ENCODE measurements at regions not wholly inside any gene's neighbourhood (a gene's known extent, or its start where the extent isn't known, plus 50 kb on each side); places are given as distances from the start of the nearest gene placed in this dataset.

DNA sequence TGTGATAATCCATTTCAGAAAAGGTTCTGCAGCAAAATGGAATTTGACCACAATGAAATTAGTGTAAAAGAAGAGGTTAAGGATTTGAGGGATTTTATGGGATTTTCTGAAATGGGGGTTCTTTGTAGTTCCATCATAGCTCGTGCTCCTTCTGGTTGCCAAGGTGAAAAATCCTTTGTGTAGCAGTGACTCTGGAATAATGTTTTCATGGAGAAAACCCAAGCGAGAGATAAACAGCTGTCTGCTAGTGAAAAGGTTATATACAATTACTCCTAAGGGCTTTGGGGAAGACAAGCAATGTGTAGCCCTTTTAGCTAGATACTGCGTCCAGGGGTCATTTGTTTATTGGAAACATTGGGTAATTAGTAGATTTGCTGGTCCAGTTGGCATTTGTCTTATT lies 453.2 kb upstream of the DEPDC1 start:
- no peak overlapping the region for H3K27ac ChIP-seq
- H3K4me3 ChIP-seq = no peak overlapping the region
- DNase-seq (ENCODE audit: low spot score) = no peak
- TF ChIP-seq, protein P1, sequence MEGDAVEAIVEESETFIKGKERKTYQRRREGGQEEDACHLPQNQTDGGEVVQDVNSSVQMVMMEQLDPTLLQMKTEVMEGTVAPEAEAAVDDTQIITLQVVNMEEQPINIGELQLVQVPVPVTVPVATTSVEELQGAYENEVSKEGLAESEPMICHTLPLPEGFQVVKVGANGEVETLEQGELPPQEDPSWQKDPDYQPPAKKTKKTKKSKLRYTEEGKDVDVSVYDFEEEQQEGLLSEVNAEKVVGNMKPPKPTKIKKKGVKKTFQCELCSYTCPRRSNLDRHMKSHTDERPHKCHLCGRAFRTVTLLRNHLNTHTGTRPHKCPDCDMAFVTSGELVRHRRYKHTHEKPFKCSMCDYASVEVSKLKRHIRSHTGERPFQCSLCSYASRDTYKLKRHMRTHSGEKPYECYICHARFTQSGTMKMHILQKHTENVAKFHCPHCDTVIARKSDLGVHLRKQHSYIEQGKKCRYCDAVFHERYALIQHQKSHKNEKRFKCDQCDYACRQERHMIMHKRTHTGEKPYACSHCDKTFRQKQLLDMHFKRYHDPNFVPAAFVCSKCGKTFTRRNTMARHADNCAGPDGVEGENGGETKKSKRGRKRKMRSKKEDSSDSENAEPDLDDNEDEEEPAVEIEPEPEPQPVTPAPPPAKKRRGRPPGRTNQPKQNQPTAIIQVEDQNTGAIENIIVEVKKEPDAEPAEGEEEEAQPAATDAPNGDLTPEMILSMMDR (IDR thresholded peaks at IDR 0.05) = no peak

- DNase-seq (ENCODE audit: low spot score) = no peak
- no peak overlapping the region for H3K4me3 ChIP-seq
- TF ChIP-seq, protein P1 (IDR thresholded peaks at IDR 0.05) = no peak
- H3K27ac ChIP-seq = no peak overlapping the region
These were observed 456.4 kb upstream of the DEPDC1 start for GRCh38 chr1:68953311-68953710.

DNA sequence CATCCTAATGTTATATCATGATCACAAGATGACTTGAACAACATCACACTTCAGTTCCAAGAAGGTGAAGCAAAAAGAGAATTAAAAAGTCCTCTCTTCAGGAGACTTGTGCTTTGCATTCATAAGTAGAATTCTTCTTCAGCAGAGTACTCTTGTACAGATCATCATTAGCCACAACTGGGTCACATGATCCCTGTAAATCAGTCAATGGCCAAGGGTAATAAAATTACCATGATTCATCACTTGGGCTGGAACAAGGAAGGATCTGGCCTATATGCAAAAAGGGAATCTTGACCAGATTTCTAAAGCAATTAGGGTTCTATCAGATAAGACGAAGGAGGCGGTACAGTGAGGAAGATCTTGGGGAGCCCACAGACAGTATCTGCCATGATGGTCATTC lies 458.0 kb upstream of the DEPDC1 start:
- H3K4me3 ChIP-seq = no peak overlapping the region
- no peak for DNase-seq (ENCODE audit: low spot score)
- TF ChIP-seq, protein P1 (IDR thresholded peaks at IDR 0.05) = no peak
- no peak overlapping the region for H3K27ac ChIP-seq

- Histone ChIP-seq H3K27ac (no peak overlapping the region), H3K4me3 (no peak overlapping the region)
- TF ChIP-seq, protein P1 (IDR thresholded peaks at IDR 0.05) = no peak
- no peak for DNase-seq (ENCODE audit: low spot score)
These were observed 458.5 kb upstream of the DEPDC1 start for GRCh38 chr1:68955424-68955823.

GRCh38 chr1:68958958-68959357 lies 462.1 kb upstream of the DEPDC1 start:
- H3K4me3 ChIP-seq = no peak overlapping the region
- no peak overlapping the region for H3K27ac ChIP-seq
- TF ChIP-seq, protein P1 (IDR thresholded peaks at IDR 0.05) = no peak
- no peak for DNase-seq (ENCODE audit: low spot score)

GRCh38 chr1:68959461-68960030 lies 462.7 kb upstream of the DEPDC1 start:
- Histone ChIP-seq H3K27ac (no peak overlapping the region), H3K4me3 (no peak overlapping the region)
- TF ChIP-seq, protein P1 (IDR thresholded peaks at IDR 0.05) = no peak
- DNase-seq (ENCODE audit: low spot score) = no peak

- DNase-seq (ENCODE audit: low spot score) = no peak
- Histone ChIP-seq H3K4me3 (no peak overlapping the region), H3K27ac (no peak overlapping the region)
- TF ChIP-seq, protein P1 (IDR thresholded peaks at IDR 0.05) = no peak
These were observed 464.3 kb upstream of the DEPDC1 start for GRCh38 chr1:68961143-68961542.
